ENCODE measurements at regions not wholly inside any gene's neighbourhood (a gene's known extent, or its start where the extent isn't known, plus 50 kb on each side); places are given as distances from the start of the nearest gene placed in this dataset.
"Not testable (repeated sequence)": the region's sequence is repeated elsewhere in the genome, so short reads cannot be mapped to it uniquely, and the experiment has no call there.

GRCh38 chr14:106129274-106129673 lies 602.9 kb downstream of the TMEM121 start:
- Histone ChIP-seq H3K9me3 (no peaks in the 10 kb centered on the region), H3K4me3 (no peak overlapping the region), H3K4me1 (no peaks in the 10 kb centered on the region), H3K27ac (no peak overlapping the region), H3K36me3 (no peaks in the 10 kb centered on the region), H3K27me3 (peaks cover 19% of the 10 kb centered on the region)
- 75% methylated on average over 4 of the region's 5 CpGs for WGBS
- no peak for DNase-seq (ENCODE audit: low spot score in 2 of 2)
- TF ChIP-seq POLR2AphosphoS5 (IDR thresholded peaks at IDR 0.05), result no peak
- TF ChIP-seq, protein P1, sequence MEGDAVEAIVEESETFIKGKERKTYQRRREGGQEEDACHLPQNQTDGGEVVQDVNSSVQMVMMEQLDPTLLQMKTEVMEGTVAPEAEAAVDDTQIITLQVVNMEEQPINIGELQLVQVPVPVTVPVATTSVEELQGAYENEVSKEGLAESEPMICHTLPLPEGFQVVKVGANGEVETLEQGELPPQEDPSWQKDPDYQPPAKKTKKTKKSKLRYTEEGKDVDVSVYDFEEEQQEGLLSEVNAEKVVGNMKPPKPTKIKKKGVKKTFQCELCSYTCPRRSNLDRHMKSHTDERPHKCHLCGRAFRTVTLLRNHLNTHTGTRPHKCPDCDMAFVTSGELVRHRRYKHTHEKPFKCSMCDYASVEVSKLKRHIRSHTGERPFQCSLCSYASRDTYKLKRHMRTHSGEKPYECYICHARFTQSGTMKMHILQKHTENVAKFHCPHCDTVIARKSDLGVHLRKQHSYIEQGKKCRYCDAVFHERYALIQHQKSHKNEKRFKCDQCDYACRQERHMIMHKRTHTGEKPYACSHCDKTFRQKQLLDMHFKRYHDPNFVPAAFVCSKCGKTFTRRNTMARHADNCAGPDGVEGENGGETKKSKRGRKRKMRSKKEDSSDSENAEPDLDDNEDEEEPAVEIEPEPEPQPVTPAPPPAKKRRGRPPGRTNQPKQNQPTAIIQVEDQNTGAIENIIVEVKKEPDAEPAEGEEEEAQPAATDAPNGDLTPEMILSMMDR (IDR thresholded peaks at IDR 0.05), result no peak
- TF ChIP-seq POLR2A (IDR thresholded peaks at IDR 0.05), result no peak
- no peak for TF ChIP-seq EP300 (IDR thresholded peaks at IDR 0.05)

DNA sequence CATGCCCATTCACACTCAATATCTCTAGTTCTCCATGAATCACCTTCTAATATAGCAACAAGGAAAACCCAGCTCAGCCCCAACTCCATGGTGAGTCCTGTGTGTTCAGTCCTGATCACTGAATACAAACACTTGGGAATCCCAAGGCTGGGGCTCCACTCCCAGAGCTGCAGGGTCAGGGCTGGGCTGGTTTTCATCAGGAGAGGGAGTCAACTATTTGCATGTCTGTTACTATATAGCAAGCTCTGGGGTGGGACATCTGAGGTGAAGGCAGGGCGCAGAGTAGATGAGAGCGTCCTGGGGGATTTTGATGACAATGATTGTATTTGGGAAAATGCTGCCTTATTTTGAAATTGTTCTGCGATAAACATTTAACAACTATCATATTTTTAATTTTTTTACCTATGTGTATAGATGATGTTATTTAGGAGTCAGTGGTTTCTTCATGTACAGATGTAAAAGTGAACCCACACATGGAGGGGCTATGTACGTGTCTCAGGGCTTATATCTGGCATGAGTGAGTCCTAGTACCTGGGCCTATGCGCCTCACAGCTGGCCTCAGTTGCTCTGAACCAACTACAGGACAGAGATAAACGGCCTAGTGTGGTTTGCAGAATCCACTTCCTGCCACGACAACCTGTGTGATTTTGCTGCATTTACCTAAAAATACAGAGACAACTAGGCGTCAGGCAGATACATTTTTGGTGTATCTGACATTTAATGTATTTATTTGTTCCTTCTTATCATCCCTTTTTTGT lies 603.7 kb downstream of the TMEM121 start:
- not testable (repeated sequence) for H3K9me3 ChIP-seq; H3K36me3 ChIP-seq; H3K4me1 ChIP-seq; H3K27ac ChIP-seq; H3K4me3 ChIP-seq; DNase-seq (ENCODE audit: low spot score in 2 of 2)
- H3K27me3 ChIP-seq, result peaks cover 23% of the 10 kb centered on the region
- WGBS, result 65% methylated on average over 8 of the region's 8 CpGs

- not testable (repeated sequence) for H3K4me3 ChIP-seq; H3K9me3 ChIP-seq; H3K4me1 ChIP-seq; DNase-seq (ENCODE audit: low spot score in 2 of 2); H3K27ac ChIP-seq; H3K36me3 ChIP-seq
- WGBS, result 52% methylated on average over 2 of the region's 2 CpGs
- H3K27me3 ChIP-seq, result peaks cover 24% of the 10 kb centered on the region
These were observed 606.7 kb downstream of the TMEM121 start for GRCh38 chr14:106133126-106133525.

- Histone ChIP-seq H3K4me1 (no peaks in the 10 kb centered on the region), H3K4me3 (no peak overlapping the region), H3K27me3 (peaks cover 18% of the 10 kb centered on the region), H3K9me3 (no peaks in the 10 kb centered on the region), H3K36me3 (no peaks in the 10 kb centered on the region), H3K27ac (no peak overlapping the region)
- DNase-seq (ENCODE audit: low spot score in 2 of 2), result no peak
- no peak for TF ChIP-seq EP300 (IDR thresholded peaks at IDR 0.05)
- TF ChIP-seq, protein P1 (IDR thresholded peaks at IDR 0.05), result no peak
- no peak for TF ChIP-seq POLR2AphosphoS5 (IDR thresholded peaks at IDR 0.05)
- no peak for TF ChIP-seq POLR2A (IDR thresholded peaks at IDR 0.05)
- 47% methylated on average over 5 of the region's 5 CpGs for WGBS
These were observed 608.5 kb downstream of the TMEM121 start for GRCh38 chr14:106134886-106135285.

- Histone ChIP-seq H3K36me3 (no peaks in the 10 kb centered on the region), H3K4me1 (no peaks in the 10 kb centered on the region), H3K9me3 (no peaks in the 10 kb centered on the region), H3K27ac (no peak overlapping the region), H3K4me3 (no peak overlapping the region), H3K27me3 (no peaks in the 10 kb centered on the region)
- DNase-seq (ENCODE audit: low spot score in 2 of 2), result no peak
- TF ChIP-seq POLR2A (IDR thresholded peaks at IDR 0.05), result no peak
- TF ChIP-seq POLR2AphosphoS5 (IDR thresholded peaks at IDR 0.05), result no peak
- TF ChIP-seq EP300 (IDR thresholded peaks at IDR 0.05), result no peak
- TF ChIP-seq, protein P1 (IDR thresholded peaks at IDR 0.05), result no peak
- 86% methylated on average over 8 of the region's 18 CpGs for WGBS
These were observed 615.1 kb downstream of the TMEM121 start for GRCh38 chr14:106141242-106142220.

- not testable (repeated sequence) for DNase-seq (ENCODE audit: low spot score in 2 of 2); H3K27ac ChIP-seq; H3K9me3 ChIP-seq; H3K27me3 ChIP-seq; H3K4me3 ChIP-seq; H3K4me1 ChIP-seq; H3K36me3 ChIP-seq
- 80% methylated on average over 5 of the region's 6 CpGs for WGBS
These were observed 619.3 kb downstream of the TMEM121 start for GRCh38 chr14:106145731-106146130.
